IPS-NIHi11 (cell line): ENCODE measurements at regions not wholly inside any gene's neighbourhood (a gene's known extent, or its start where the extent isn't known, plus 50 kb on each side); places are given as distances from the start of the nearest gene placed in this dataset.

Source experiments
- DNase-seq: peaks from one replicate; pipeline ENCODE4 v3.0.0; 2012; ENCODE audit warnings: mixed read lengths, low spot score

- DNase-seq = no peak
Observed at GRCh38 chr2:123127236-123127635, 897.9 kb upstream of the CNTNAP5 start.

GRCh38 chr2:123128951-123129350, 896.1 kb upstream of the CNTNAP5 start:
- DNase-seq = no peak

GRCh38 chr2:123136419-123136818, 888.7 kb upstream of the CNTNAP5 start:
- no peak for DNase-seq

- no peak for DNase-seq
Observed at GRCh38 chr2:123144082-123144481, 881.0 kb upstream of the CNTNAP5 start.

GRCh38 chr2:123153041-123153440, 872.0 kb upstream of the CNTNAP5 start:
- DNase-seq = no peak

GRCh38 chr2:123154195-123154594, 870.9 kb upstream of the CNTNAP5 start:
- no peak for DNase-seq

GRCh38 chr2:123157016-123157415, 868.1 kb upstream of the CNTNAP5 start:
- DNase-seq = no peak

- no peak for DNase-seq
Observed at GRCh38 chr2:123162400-123163016, 862.6 kb upstream of the CNTNAP5 start.

- no peak for DNase-seq
Observed at GRCh38 chr2:123163398-123163797, 861.7 kb upstream of the CNTNAP5 start.

GRCh38 chr2:123164216-123164615, 860.9 kb upstream of the CNTNAP5 start:
- no peak for DNase-seq

- no peak for DNase-seq
Observed at GRCh38 chr2:123165616-123166015, 859.5 kb upstream of the CNTNAP5 start.

GRCh38 chr2:123179526-123179925, 845.6 kb upstream of the CNTNAP5 start:
- DNase-seq = no peak

- DNase-seq = no peak
Observed at GRCh38 chr2:123195957-123196356, 829.1 kb upstream of the CNTNAP5 start.

- DNase-seq = no peak
Observed at GRCh38 chr2:123200035-123200434, 825.1 kb upstream of the CNTNAP5 start.

GRCh38 chr2:123207245-123207644, 817.8 kb upstream of the CNTNAP5 start:
- no peak for DNase-seq

GRCh38 chr2:123209202-123209601, 815.9 kb upstream of the CNTNAP5 start:
- no peak for DNase-seq

- DNase-seq = no peak
Observed at GRCh38 chr2:123211181-123211580, 813.9 kb upstream of the CNTNAP5 start.

- no peak for DNase-seq
Observed at GRCh38 chr2:123245156-123245555, 779.9 kb upstream of the CNTNAP5 start.

GRCh38 chr2:123258877-123259539, 766.1 kb upstream of the CNTNAP5 start:
- DNase-seq = no peak

- DNase-seq = no peak
Observed at GRCh38 chr2:123262856-123263255, 762.2 kb upstream of the CNTNAP5 start.

GRCh38 chr2:123283431-123283830, 741.7 kb upstream of the CNTNAP5 start:
- no peak for DNase-seq

GRCh38 chr2:123303731-123304130, 721.4 kb upstream of the CNTNAP5 start:
- no peak for DNase-seq
